ENCODE measurements at regions not wholly inside any gene's neighbourhood (a gene's known extent, or its start where the extent isn't known, plus 50 kb on each side); places are given as distances from the start of the nearest gene placed in this dataset.

GRCh38 chr14:38737686-38738407 is 365.2 kb downstream of the SEC23A start:
- TF ChIP-seq, protein P1, sequence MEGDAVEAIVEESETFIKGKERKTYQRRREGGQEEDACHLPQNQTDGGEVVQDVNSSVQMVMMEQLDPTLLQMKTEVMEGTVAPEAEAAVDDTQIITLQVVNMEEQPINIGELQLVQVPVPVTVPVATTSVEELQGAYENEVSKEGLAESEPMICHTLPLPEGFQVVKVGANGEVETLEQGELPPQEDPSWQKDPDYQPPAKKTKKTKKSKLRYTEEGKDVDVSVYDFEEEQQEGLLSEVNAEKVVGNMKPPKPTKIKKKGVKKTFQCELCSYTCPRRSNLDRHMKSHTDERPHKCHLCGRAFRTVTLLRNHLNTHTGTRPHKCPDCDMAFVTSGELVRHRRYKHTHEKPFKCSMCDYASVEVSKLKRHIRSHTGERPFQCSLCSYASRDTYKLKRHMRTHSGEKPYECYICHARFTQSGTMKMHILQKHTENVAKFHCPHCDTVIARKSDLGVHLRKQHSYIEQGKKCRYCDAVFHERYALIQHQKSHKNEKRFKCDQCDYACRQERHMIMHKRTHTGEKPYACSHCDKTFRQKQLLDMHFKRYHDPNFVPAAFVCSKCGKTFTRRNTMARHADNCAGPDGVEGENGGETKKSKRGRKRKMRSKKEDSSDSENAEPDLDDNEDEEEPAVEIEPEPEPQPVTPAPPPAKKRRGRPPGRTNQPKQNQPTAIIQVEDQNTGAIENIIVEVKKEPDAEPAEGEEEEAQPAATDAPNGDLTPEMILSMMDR (IDR thresholded peaks at IDR 0.05 in 2 of 3, conservative IDR thresholded peaks at IDR 0.05 in 1 of 3; ENCODE audit: borderline replicate concordance in 1 of 3, insufficient read depth in 1 of 3, low read depth in 2 of 3, low read length in 2 of 3) = no peak
- TF ChIP-seq EZH2phosphoT487 (IDR thresholded peaks at IDR 0.05; ENCODE audit: borderline replicate concordance) (no peak), EGR1 (IDR thresholded peaks at IDR 0.05; ENCODE audit: low read depth) (no peak), ZBTB33 (IDR thresholded peaks at IDR 0.05; ENCODE audit: extremely low read depth, insufficient replicate concordance, low read length) (no peak), SIN3A (IDR thresholded peaks at IDR 0.05; ENCODE audit: low read depth) (no peak), SP1 (IDR thresholded peaks at IDR 0.05; ENCODE audit: low read depth) (no peak), EZH2 (IDR thresholded peaks at IDR 0.05) (no peak), POLR2A (IDR thresholded peaks at IDR 0.05; ENCODE audit: borderline replicate concordance, extremely low read depth, insufficient read depth, insufficient read length) (no peak), FOSL1 (IDR thresholded peaks at IDR 0.05; ENCODE audit: low read depth) (no peak), MAX (IDR thresholded peaks at IDR 0.05) (no peak), ZNF274 (IDR thresholded peaks at IDR 0.05; ENCODE audit: low read depth, low read length) (no peak), CEBPB (IDR thresholded peaks at IDR 0.05; ENCODE audit: low read depth) (no peak)
- TF ChIP-seq, protein P2, sequence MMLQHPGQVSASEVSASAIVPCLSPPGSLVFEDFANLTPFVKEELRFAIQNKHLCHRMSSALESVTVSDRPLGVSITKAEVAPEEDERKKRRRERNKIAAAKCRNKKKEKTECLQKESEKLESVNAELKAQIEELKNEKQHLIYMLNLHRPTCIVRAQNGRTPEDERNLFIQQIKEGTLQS (IDR thresholded peaks at IDR 0.05) = no peak

Data from HCT116 (cell line).